ENCODE measurements at regions not wholly inside any gene's neighbourhood (a gene's known extent, or its start where the extent isn't known, plus 50 kb on each side); places are given as distances from the start of the nearest gene placed in this dataset.

- no peak for TF ChIP-seq CTCF (IDR thresholded peaks at IDR 0.05; ENCODE audit: low read depth, low read length)
- TF ChIP-seq EZH2phosphoT487 (IDR thresholded peaks at IDR 0.05; ENCODE audit: low read depth): no peak
Measured at GRCh38 chr2:139763705-139764104, 983.5 kb upstream of the NXPH2 start.

All from OCI-LY3 (cell line).